Esophagus squamous epithelium (tissue), 5 donors: ENCODE measurements at regions not wholly inside any gene's neighbourhood (a gene's known extent, or its start where the extent isn't known, plus 50 kb on each side); places are given as distances from the start of the nearest gene placed in this dataset.
A peak's percentile ranks its signal among the peaks of the same experiment; 100 is the strongest.

Experiments
- DNase-seq: peaks from one replicate; lab custom pipeline; 2025; lab: John Stamatoyannopoulos, UW
- H3K27ac ChIP-seq, 4 donors: fragments of 200-600 bp; sonication (generic); one replicate each; pipeline ENCODE4 v1.5.1; 2016 to 2019; ENCODE audit warnings: mild to moderate bottlenecking in 1 of 4
- H3K27me3 ChIP-seq, 4 donors: fragments of 200-600 bp; sonication (generic); 1 replicate in 3 of 4; 2 replicates in 1 of 4; pipeline versions ENCODE4 v1.5.1 to v1.6.0; 2017 to 2021; ENCODE audit warnings: antibody characterized with exemption in 1 of 4
- H3K36me3 ChIP-seq, 3 donors: fragments of 200-600 bp; sonication (generic); one replicate each; pipeline ENCODE4 v1.5.1; 2016 to 2019
- H3K4me1 ChIP-seq, 3 donors: fragments of 200-600 bp; sonication (generic); one replicate each; pipeline ENCODE4 v1.5.1; 2017 to 2019
- H3K4me3 ChIP-seq, 4 donors: fragments of 200-600 bp; sonication (generic); 1 replicate in 3 of 4; 2 replicates in 1 of 4; pipeline ENCODE4 v1.5.1; 2016 to 2019; ENCODE audit warnings: mild to moderate bottlenecking in 2 of 4, moderate library complexity in 1 of 4
- H3K9me3 ChIP-seq, 3 donors: fragments of 200-600 bp; sonication (generic); one replicate each; pipeline ENCODE4 v1.5.1; 2016 to 2019
- CTCF ChIP-seq, 6 experiments: fragments of 450-650 bp in 4 of 6; fragments of 200-600 bp in 2 of 6; sonication (generic) in 2 of 6; IDR thresholded peaks; one replicate each; pipeline ENCODE4 v1.5.1; 2016 to 2019; ENCODE audit warnings: antibody characterized with exemption in 6 of 6, mild to moderate bottlenecking in 4 of 6, moderate library complexity in 4 of 6
- POLR2A ChIP-seq, 4 donors: fragments of 450-650 bp; IDR thresholded peaks; one replicate each; pipeline ENCODE4 v1.6.1; 2017; ENCODE audit warnings: antibody characterized with exemption in 4 of 4, mild to moderate bottlenecking in 4 of 4, moderate library complexity in 3 of 4
- WGBS, 2 donors: methylation state at CpG; one replicate each; pipeline ENCODE4 v1.1.5; 2018; 5-methylcytosine and 5-hydroxymethylcytosine counted together
- intact Hi-C: fragments of 100-400 bp; cut with DNase I; formaldehyde crosslinking; loops from one replicate; pipeline ENCODE4 v1.15.0; 2022
- donor health status: DM: yes; HTN: yes; CAD: no.

GRCh38 chr2:38446418-38446817, 69.3 kb upstream of the ATL2 start:
- TF ChIP-seq POLR2A (IDR thresholded peaks at IDR 0.05) = no peak
- TF ChIP-seq CTCF (IDR thresholded peaks at IDR 0.05) = no peak
- H3K36me3 ChIP-seq = no peaks in the 10 kb centered on the region
- no peaks in the 10 kb centered on the region for H3K27me3 ChIP-seq
- DNase-seq = no peak
- H3K4me1 ChIP-seq = peaks cover 13 to 91% (median 48%) of the 10 kb centered on the region in 3 donors
- no peaks in the 10 kb centered on the region for H3K9me3 ChIP-seq
- intact Hi-C loops = loop anchor here (10.0 kb wide), 1 partner anchor 72 kb away; the partner anchor contains the start of gene ATL2
- H3K4me3 ChIP-seq = peak overlapping the region in 3 of 4 donors; percentile 14 to 33 (median 21)
- 17 to 33% methylated on average over 7 of the region's 7 CpGs for WGBS, 2 donors
- peak overlapping the region; percentile 74 to 86 (median 79) for H3K27ac ChIP-seq

- Histone ChIP-seq H3K36me3 (no peaks in the 10 kb centered on the region), H3K27ac (peak overlapping the region in 3 of 4 donors; percentile 2 to 59 (median 55)), H3K4me1 (peaks cover 15 to 96% (median 41%) of the 10 kb centered on the region in 3 donors), H3K4me3 (no peak overlapping the region), H3K27me3 (no peaks in the 10 kb centered on the region), H3K9me3 (no peaks in the 10 kb centered on the region)
- DNase-seq = no peak
- WGBS, 2 donors = 27 to 55% methylated on average over 2 of the region's 2 CpGs
- intact Hi-C loops = loop anchor here (10.0 kb wide), 1 partner anchor 69 kb away; the partner anchor contains the start of gene ATL2
- TF ChIP-seq CTCF (IDR thresholded peaks at IDR 0.05) (no peak), POLR2A (IDR thresholded peaks at IDR 0.05) (no peak)
Measured at GRCh38 chr2:38444247-38444646, 67.2 kb upstream of the ATL2 start.

GRCh38 chr2:38442643-38443541, 65.8 kb upstream of the ATL2 start:
- H3K9me3 ChIP-seq = no peaks in the 10 kb centered on the region
- TF ChIP-seq POLR2A (IDR thresholded peaks at IDR 0.05) = no peak
- TF ChIP-seq CTCF (IDR thresholded peaks at IDR 0.05) = no peak
- intact Hi-C loops = loop anchor here (10.0 kb wide), 1 partner anchor 68 kb away; the partner anchor contains the start of gene ATL2
- WGBS, 2 donors = 15 to 26% methylated on average over 8 of the region's 8 CpGs
- H3K36me3 ChIP-seq = no peaks in the 10 kb centered on the region
- H3K27me3 ChIP-seq = no peaks in the 10 kb centered on the region
- H3K4me3 ChIP-seq = no peak overlapping the region
- no peak for DNase-seq
- peak overlapping the region; percentile 40 to 62 (median 57) for H3K27ac ChIP-seq
- H3K4me1 ChIP-seq = peaks cover 19 to 96% (median 30%) of the 10 kb centered on the region in 3 donors

DNA sequence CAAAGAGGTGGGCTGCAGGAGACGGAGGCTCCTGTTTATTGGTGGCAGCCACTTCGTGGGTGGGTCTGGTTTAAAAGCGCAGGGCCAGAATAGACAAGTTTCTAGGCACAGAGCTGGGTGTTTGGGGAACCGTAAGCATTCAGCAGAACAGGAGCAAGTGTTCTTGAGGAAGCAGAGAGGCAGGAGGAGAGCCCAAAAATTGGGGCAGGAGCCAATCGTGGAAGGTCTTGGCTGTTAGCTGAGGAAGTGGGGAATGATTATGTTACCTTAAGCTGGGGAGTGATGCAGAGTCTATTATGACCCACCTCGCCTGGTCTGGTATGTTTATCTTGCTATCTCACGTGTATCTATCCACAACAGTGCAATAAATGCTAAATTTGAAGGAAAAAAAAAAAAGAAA, 64.3 kb upstream of the ATL2 start:
- no peaks in the 10 kb centered on the region for H3K27me3 ChIP-seq
- H3K36me3 ChIP-seq = no peaks in the 10 kb centered on the region
- H3K4me3 ChIP-seq = no peak overlapping the region
- intact Hi-C loops = loop anchor here (10.0 kb wide), 1 partner anchor 67 kb away; the partner anchor contains the start of gene ATL2
- peaks cover 19 to 95% (median 27%) of the 10 kb centered on the region in 3 donors for H3K4me1 ChIP-seq
- H3K27ac ChIP-seq = no peak overlapping the region
- DNase-seq = no peak
- TF ChIP-seq POLR2A (IDR thresholded peaks at IDR 0.05) (no peak), CTCF (IDR thresholded peaks at IDR 0.05) (no peak)
- H3K9me3 ChIP-seq = no peaks in the 10 kb centered on the region
- WGBS, 2 donors = 74 to 77% methylated on average over 7 of the region's 7 CpGs

GRCh38 chr2:38440655-38441054, 63.6 kb upstream of the ATL2 start:
- intact Hi-C loops = loop anchor here (10.0 kb wide), 1 partner anchor 66 kb away; the partner anchor contains the start of gene ATL2
- H3K9me3 ChIP-seq = no peaks in the 10 kb centered on the region
- 80 to 87% methylated on average over 5 of the region's 5 CpGs for WGBS, 2 donors
- no peak for DNase-seq
- H3K36me3 ChIP-seq = no peaks in the 10 kb centered on the region
- H3K4me3 ChIP-seq = no peak overlapping the region
- H3K27ac ChIP-seq = no peak overlapping the region
- H3K4me1 ChIP-seq = peaks cover 15 to 92% (median 25%) of the 10 kb centered on the region in 3 donors
- no peaks in the 10 kb centered on the region for H3K27me3 ChIP-seq
- TF ChIP-seq CTCF (IDR thresholded peaks at IDR 0.05) = no peak
- no peak for TF ChIP-seq POLR2A (IDR thresholded peaks at IDR 0.05)
